ENCODE measurements at regions not wholly inside any gene's neighbourhood (a gene's known extent, or its start where the extent isn't known, plus 50 kb on each side); places are given as distances from the start of the nearest gene placed in this dataset.
"Not testable (repeated sequence)": the region's sequence is repeated elsewhere in the genome, so short reads cannot be mapped to it uniquely, and the experiment has no call there.

DNA sequence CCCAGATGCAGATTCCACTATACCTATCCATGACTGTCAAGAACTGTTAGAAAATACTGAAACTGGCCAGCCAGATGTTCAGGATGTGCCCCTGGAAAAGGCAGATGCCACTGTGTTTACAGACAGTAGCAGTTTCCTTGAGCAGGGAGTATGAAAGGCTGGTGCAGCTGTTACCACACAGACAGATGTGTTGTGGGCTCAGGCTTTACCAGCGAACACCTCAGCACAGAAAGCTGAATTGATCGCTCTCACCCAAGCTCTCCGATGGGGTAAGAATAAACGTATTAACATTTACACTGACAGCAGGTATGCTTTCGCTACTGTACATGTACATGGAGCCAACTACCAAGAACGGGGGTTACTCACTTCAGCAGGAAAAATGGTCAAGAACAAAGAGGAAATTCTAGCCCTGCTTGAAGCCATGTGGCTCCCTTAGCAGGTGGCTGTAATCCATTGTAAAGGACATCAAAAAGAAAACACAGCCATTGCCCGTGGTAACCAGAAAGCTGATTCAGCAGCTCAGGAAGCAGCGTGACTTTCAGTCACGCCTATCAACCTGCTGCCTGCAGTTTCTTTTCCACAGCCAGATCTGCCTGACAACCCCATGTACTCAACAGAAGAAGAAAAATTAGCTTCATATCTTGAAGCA lies 459.7 kb upstream of the HTR1E start:
- DNase-seq (ENCODE audit: low read depth, low spot score) = no peak

DNA sequence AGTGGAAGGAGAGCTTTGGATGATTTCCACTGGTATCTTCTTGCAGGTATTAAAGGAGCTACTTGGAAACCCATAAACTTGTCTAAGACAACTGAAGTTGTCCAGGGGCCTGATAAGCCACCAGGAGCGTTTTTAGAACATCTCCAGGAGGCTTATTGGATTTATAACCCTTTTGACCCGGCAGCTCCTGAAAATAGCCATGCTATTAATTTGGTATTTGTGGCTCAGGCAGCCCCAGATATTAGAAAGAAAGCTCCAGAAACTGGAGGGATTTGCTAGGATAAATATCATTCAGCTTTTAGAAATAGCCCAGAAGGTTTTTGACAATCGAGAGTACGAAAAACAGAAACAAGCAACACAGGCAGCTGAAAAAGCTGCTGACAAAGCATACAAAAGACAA lies 461.0 kb upstream of the HTR1E start:
- no peak for DNase-seq (ENCODE audit: low read depth, low spot score)

DNA sequence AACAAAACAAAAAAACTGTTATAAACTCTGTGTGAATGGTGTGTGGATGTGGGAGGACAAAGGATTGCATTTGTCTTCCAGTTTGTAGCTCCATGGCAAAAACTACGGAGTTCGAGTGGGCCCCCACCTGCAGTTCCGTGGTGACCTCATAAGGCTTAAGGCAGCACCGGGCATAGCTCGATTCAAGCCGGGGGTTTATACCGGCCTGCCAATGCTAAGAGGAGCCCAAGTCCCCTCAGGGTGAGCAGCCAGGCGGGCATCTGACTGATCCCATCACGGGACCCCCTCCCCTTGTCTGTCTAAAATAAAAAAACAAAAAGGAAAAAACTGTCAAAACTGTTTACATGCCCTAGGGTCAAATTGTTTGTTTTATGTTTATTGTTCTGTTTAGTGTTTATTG lies 463.2 kb upstream of the HTR1E start:
- DNase-seq (ENCODE audit: low read depth, low spot score) = no peak

DNA sequence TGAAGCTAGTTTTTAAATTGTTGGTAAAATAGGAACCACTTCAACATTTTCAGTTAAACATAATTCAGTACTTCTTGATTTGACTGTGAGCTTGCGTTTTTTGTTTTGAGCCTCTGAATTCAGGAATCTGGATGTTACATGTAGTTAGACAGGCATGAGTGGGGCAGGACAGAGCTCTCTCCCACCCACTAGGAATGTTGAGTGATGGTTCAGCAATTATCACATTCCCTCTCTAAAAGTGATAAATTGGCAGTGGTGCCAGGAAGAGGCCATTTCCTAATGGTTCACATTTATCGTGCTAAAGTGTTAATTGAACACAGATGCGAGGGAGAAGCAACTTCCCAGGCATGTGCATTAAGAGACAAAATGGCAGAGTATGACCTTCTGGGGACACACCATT lies 465.5 kb upstream of the HTR1E start:
- no peak for DNase-seq (ENCODE audit: low read depth, low spot score)

DNA sequence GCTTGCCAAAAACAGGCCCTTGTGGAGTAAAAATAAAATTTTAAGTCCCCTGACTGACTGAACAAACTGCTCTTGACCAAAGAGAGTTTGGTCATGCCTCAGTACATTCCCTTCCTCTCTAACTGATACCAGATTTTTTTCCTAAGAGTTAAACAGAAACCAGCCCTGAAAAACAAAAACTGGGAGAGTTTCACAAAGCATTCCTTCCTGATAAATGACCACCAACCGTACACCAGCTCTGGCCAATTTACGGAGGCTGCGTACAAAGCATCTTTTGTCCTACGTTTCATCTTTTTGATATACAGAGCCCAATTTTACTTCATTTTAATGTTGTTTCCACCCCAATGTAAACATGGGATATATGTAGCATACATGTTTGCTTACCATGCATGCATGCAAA lies 477.4 kb upstream of the HTR1E start:
- no peak for DNase-seq (ENCODE audit: low read depth, low spot score)

DNA sequence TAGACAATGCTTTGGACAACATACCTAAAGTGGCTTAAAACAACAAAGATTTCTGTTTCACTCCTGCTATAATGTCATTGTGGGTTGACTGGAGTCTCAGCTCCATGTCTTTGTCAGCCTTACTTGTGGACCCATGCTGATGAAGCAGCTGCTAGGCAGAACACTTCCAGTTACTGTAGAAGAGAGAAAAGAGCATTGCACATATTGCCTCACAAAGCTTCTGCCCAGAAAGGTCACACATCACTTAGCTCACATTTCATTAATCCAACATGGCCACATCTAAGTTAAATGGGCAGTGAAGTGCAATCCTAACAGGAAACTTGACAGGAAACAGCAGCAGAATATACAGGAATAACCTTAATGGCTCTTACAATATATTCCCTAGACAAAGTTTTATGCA lies 480.5 kb upstream of the HTR1E start:
- no peak for DNase-seq (ENCODE audit: low read depth, low spot score)

DNA sequence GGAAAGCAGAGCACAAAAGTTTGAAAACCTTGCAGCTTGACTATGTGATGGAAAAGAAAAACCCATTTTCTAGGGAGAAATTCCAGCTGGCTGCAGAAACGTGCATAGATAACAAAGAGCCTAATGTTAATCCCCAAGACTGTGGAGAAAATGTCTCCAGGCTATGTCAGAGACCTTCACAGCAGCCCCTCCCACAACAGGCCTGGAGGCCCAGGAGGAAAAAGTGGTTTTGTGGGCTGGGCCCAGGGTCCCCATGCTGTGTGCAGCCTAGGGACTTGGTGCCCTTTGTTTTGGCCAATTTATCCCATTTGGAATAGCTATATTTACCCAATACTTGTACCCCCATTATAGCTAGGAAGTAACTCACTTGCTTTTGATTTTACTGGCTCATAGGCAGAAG lies 484.1 kb upstream of the HTR1E start:
- no peak for DNase-seq (ENCODE audit: low read depth, low spot score)

DNA sequence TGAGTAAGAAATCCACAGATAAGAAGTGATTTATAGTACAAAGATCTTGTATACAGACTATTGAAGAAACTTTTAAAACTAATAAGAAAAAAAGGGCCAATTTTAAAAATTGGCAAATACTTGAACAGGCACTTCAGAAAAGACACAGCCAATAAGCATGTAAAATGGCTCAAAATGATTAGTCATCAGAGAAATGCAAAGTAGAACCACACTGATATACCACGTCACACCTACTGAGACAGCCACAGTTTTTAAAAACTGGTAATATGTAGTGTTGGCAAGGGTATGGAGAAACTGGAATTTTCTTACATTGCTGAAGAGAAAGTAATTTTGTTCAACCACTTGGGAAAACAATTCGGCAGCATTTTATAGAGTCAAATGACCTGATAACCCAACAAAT lies 488.9 kb upstream of the HTR1E start:
- DNase-seq (ENCODE audit: low read depth, low spot score) = no peak

DNA sequence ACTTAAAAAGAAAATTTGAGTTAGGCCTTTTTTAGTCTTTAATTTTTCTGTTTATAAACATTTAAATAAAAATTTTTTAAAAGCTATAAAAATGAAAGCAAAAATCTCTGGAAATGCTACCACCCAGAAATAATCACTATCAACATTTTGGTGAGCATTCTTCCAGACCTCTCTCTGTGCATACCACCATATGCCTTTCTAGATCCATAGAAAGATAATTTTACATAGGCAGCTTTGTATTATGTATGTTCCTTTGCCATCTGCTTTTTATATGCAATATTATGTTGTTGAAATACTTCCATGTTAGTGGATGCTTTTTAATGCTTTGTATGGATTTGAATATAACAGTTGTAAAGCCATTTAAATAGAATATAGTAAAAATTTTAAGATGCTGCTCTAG lies 496.7 kb upstream of the HTR1E start:
- DNase-seq (ENCODE audit: low read depth, low spot score) = no peak

DNA sequence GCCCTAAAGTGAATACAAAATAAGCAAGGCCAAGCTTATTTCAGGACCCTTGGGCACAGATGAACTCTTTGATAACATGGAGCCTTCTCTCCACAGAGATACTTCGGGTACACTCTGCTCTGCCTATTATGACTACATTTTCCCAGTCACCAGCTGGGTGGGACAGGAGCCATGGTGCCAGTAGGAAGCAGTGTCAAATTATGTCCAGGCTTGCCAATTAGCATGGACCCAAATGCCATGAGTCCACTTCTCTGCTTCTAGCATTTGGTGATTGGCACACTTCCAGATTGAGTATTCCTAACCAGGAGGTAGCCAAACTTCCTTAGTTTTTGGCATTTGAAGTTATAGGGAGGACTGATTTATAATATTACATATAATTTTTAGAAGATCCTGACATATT lies 513.8 kb upstream of the HTR1E start:
- no peak for DNase-seq (ENCODE audit: low read depth, low spot score)

DNA sequence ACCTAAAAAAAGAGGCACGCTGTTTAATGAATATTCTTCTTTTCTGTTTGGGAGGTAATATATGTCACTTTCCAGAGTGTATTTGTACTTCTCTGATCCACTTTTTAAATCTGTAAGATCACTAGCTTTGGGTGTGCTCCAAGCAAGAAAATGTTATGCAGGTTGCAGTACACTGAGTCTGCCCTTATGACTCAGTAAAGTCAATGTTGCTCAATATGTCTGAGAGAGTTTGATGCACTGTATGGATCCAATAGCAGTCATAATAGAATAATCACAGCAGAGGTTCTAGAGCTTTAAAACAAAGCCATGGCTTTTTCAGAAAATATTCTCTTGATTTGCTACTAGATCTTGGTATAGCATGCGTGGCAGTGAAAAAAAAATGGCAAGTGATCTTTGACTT lies 525.3 kb upstream of the HTR1E start:
- no peak for DNase-seq (ENCODE audit: low read depth, low spot score)

DNA sequence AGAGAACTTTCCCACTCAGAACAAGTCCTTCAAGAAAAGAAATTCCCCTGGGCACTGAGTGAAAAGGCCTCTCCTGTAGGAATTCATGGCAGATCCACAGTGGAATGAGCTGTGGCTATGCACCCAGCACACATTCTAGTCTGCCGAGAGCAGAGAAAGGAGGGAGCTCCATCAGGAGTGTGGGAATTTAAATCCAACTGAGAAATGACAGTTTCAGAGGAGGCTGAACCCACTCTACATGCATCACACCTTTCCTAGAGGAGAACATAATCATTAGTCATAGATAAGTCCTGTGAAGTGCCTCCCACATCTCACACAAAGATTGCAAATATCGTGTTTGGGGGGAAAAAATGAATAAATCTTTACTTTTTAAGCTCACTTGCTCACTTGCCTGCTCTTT lies 530.2 kb upstream of the HTR1E start:
- DNase-seq (ENCODE audit: low read depth, low spot score) = no peak

DNA sequence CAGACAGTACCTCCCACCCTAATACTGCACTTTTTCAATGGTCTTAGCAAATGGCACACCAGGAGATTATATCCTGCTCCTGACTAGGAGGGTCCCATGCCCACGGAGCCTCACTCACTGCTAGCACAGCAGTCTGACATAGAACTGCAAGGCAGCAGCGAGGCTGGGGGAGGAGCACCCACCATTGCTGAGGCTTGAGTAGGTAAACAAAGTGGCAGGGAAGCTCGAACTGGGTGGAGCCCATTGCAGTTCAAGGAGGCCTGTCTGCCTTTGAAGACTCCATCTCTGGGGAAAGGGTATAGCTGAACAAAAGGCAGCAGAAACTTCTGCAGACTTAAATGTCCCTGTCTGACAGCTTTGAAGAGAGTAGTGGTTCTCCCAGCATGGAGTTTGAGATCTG lies 544.5 kb upstream of the HTR1E start:
- DNase-seq (ENCODE audit: low read depth, low spot score) = not testable (repeated sequence)

DNA sequence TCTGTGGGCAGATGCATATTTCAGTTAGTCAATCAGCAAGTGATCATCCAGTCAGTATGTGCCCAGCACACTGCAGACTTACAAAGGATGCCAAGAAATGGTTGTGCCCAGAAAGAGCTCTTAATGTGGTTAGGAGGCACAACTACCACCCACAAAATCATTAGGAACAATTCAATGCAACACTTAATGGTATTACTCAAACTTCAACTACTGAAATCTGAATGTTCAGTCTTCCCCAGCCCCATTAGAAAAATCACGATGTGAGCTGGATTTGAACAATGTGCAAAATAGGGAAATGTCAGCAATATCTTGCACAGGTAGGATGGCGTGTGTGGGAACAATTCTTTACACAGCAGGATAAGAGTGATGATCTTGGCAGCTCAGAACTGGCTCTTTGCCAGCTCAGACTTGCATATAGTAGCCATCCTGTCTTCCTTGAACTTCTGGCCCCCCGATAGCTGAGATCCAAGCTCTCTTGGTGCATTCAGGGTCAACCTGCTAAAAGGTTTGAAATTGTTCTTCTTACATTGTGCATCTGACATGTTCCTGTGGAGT lies 556.7 kb upstream of the HTR1E start:
- no peak for DNase-seq (ENCODE audit: low read depth, low spot score)

DNA sequence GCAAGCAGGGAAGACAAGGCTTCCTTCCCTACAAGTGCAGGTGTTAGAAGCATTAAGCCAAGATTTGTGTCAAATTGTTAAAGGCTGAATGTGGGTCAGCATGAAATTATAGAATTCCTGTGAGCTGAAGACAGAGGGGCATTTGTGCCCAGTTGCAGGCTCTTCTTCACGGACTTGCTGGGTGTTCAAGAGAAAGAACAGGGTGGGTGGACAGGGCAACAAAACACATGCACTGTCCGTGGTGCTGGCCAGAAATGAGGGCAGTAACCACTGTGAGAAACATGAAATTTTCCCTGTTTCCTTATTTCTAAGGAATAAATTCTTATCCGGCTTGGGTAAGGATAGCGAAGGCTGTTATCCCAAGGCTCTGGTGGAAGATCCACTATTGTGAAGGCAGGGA lies 579.5 kb upstream of the HTR1E start:
- no peak for DNase-seq (ENCODE audit: low read depth, low spot score)

DNA sequence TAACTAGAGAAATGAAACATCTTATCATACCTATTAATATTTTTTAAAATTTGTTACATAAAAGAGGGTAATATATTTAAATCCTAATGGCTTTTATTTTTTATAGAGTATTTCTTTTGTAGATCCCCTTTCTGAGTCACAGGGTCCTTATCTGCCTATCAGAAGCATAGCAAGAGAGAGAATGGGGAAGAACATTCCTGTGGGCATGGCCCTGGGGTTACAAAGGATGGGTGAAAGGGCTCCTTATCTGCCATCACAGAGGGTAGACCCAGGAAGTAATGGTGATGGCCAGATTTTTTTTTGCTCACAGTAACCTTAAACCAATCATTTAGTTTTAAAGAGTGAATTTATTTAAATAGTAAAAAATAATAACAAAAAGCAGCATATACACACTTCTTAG lies 582.1 kb upstream of the HTR1E start:
- DNase-seq (ENCODE audit: low read depth, low spot score) = no peak

DNA sequence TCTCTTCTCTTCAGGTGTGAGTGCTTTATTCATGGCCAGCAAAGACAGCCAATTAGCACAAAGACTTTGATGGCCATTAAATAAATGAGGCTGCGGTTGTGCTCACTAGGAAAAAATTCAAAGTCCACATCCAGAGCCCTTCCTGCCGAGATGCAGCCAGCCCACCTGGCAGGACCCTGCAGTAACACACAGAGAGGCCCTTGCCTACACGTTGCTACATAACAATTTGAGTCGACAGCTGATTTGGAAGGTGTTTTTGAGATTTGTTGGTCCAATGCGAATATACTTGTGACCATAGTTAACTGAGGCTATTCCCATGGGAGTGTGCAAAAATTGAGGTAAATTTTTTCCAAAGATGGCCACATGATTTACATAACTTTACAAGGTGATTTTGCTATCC lies 605.4 kb upstream of the HTR1E start:
- DNase-seq (ENCODE audit: low read depth, low spot score) = no peak

DNA sequence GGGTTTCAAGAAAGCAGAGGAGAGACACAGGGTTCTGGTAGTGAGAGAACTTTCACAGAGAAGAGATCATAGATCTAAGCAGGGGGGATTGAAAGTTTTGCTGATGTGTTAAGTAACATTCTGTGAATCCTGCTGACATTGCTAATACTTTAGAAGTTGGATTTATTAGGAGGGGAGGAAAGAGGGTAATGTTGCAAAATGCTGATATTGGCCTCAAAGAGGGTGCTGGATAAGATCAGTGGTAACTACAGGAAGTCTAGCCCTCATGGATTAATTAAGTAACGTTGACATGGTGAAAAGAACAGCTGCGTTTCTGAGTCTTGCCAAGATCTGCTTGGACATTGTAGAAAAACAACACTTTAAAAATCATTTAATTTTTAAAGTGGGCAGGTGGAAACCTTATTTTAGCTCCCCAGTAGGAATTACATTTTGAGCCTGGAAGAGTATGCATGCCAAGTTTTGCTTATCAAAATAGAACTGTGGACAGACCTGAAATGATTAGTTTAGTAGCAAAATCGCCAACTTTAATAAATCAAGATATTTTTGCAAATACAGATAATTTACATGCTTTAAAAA lies 606.0 kb upstream of the HTR1E start:
- no peak for DNase-seq (ENCODE audit: low read depth, low spot score)

DNA sequence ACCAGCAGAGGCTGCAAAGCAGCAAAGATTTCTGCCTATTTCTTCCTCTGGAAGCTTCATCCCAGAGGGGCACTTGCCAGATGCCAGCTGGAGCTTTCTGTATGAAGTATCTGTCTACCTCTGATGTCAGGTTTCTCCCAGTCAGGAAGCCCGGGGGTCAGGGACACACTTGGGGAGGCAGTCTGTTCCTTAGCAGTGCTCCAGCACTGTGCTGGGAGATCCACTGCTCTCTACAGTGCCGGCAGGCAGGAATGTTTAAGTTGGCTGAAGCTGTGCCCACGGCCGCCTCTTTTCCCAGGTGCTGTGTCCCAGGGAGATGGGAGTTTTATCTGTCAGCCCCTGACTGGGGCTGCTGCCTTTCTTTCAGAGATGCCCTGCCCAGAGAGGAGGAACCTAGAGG lies 631.1 kb upstream of the HTR1E start:
- DNase-seq (ENCODE audit: low read depth, low spot score) = no peak

DNA sequence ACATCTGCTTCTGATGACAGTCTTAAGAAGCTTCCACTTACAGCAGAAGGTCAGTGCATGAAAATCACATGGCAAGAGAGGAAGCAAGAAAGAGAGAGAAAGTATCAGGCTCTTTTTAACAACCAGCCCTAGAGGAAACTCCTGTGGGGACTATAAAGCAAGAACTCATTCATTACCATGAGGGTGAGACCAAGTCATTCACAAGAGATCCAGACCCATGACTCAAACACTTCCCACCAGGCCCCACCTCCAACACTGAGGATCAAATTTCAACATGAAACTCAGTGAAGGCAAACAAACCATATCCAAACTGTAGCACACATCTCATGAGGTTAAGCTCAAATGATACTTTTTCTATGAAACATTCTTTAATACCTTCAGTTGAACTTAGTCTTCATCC lies 643.2 kb upstream of the SYNCRIP start:
- no peak for DNase-seq (ENCODE audit: low read depth, low spot score)

DNA sequence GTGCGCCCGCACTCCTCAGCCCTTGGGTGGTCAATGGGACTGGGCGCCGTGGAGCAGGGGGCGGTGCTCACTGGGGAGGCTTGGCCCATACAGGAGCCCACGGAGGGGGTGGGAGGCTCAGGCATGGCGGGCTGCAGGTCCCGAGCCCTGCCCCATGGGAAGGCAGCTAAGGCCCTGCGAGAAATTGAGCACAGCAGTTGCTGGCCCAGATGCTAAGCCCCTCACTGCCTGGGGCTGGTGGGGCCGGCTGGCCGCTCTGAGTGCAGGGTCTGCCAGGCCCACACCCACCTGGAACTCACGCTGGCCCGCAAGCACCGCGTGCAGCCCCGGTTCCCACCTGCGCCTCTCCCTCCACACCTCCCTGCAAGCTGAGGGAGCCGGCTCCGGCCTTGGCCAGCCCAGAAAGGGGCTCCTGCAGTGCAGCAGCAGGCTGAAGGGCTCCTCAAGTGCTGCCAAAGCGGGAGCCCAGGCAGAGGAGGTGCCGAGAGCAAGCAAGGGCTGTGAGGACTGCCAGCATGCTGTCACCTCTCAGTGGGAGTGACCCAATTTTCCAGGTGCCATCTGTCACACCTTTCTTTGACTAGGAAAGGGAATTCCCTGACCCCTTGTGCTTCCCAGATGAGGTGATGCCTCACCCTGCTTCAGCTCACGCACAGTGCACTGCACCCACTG lies 642.3 kb upstream of the SYNCRIP start:
- DNase-seq (ENCODE audit: low read depth, low spot score) = not testable (repeated sequence)

DNA sequence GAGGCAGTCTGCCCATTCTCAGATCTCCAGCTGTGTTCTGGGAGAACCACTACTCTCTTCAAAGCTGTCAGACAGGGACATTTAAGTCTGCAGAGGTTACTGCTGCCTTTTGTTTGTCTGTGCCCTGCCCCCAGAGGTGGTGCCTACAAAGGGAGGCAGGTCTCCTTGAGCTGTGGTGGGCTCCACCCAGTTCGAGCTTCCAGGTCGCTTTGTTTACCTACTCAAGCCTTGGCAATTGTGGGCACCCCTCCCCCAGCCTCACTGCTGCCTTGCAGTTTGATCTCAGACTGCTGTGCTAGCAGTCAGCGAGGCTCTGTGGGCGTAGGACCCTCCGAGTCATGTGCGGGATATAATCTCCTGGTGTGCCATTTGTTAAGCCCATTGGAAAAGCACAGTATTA lies 640.9 kb upstream of the SYNCRIP start:
- DNase-seq (ENCODE audit: low read depth, low spot score) = not testable (repeated sequence)

DNA sequence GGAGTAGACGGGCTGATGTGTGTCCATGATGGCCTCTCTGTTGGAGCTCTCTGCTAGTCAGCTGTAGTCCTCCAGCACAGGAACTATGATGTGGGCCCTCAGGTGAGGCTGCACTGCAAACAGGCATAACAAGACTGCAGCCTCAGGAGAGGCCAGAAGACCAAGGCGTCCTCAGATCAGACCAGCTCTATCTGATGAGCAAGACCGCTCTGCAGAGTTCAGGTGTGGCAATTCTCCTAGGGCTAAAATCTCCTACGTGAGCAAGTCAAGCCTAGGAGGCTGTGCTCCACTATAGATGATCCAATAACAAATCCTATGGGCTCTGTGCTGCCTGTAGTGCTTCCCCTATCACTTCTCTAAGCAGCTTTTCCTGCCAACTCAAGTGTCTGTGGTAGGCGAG lies 633.4 kb upstream of the SYNCRIP start:
- no peak for DNase-seq (ENCODE audit: low read depth, low spot score)
